ENCODE measurements at regions not wholly inside any gene's neighbourhood (a gene's known extent, or its start where the extent isn't known, plus 50 kb on each side); places are given as distances from the start of the nearest gene placed in this dataset.

- TF ChIP-seq, protein P1, sequence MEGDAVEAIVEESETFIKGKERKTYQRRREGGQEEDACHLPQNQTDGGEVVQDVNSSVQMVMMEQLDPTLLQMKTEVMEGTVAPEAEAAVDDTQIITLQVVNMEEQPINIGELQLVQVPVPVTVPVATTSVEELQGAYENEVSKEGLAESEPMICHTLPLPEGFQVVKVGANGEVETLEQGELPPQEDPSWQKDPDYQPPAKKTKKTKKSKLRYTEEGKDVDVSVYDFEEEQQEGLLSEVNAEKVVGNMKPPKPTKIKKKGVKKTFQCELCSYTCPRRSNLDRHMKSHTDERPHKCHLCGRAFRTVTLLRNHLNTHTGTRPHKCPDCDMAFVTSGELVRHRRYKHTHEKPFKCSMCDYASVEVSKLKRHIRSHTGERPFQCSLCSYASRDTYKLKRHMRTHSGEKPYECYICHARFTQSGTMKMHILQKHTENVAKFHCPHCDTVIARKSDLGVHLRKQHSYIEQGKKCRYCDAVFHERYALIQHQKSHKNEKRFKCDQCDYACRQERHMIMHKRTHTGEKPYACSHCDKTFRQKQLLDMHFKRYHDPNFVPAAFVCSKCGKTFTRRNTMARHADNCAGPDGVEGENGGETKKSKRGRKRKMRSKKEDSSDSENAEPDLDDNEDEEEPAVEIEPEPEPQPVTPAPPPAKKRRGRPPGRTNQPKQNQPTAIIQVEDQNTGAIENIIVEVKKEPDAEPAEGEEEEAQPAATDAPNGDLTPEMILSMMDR (IDR thresholded peaks at IDR 0.05) = no peak
- no peak for TF ChIP-seq POLR2A (IDR thresholded peaks at IDR 0.05)
- TF ChIP-seq EP300 (IDR thresholded peaks at IDR 0.05) = no peak
Observed at GRCh38 chr18:42568773-42569172, 546.7 kb downstream of the RIT2 start.
